ENCODE measurements at regions not wholly inside any gene's neighbourhood (a gene's known extent, or its start where the extent isn't known, plus 50 kb on each side); places are given as distances from the start of the nearest gene placed in this dataset.

- TF ChIP-seq POLR2A (IDR thresholded peaks at IDR 0.05; ENCODE audit: low read length) (no peak), GATA1 (IDR thresholded peaks at IDR 0.05; ENCODE audit: low read depth, low read length) (no peak)
These were observed 52.2 kb upstream of the GALNT13 start for GRCh38 chr2:153819501-153819900.
